OCI-LY7 (cell line): ENCODE measurements at regions not wholly inside any gene's neighbourhood (a gene's known extent, or its start where the extent isn't known, plus 50 kb on each side); places are given as distances from the start of the nearest gene placed in this dataset.

ENCODE experiments used
- BruUV-seq: library from RNA; stranded (reverse); fragments of 400-500 nt; replicated peaks from 2 replicates; lab custom pipeline; 2021; lab: Mats Ljungman, UMichigan
- CTCF ChIA-PET: fragments of 300-600 bp; sonication (Branson Sonifier 250); formaldehyde crosslinking; loops from one replicate; lab custom pipeline; 2022; ENCODE audit warnings: antibody characterized with exemption; ENCODE audit not compliant: unreplicated experiment; lab: Charles Lee
- POLR2A ChIA-PET: fragments of 300-600 bp; sonication (Branson Sonifier 250); formaldehyde crosslinking; loops from one replicate; lab custom pipeline; 2022; ENCODE audit warnings: antibody characterized with exemption; lab: Charles Lee
- DNase-seq: peaks from one replicate; pipeline ENCODE4 v3.0.0-alpha.2; 2015; ENCODE audit warnings: low spot score
- H2AFZ ChIP-seq: fragments of 200-600 bp; sonication (generic), shearing (Covaris generic); 2 replicates; pipeline ENCODE4 v1.6.1; 2014; ENCODE audit warnings: mild to moderate bottlenecking, antibody characterized with exemption, low read length, moderate library complexity
- H3K27ac ChIP-seq: fragments of 200-600 bp; sonication (generic); 2 replicates; pipeline ENCODE4 v1.5.1; 2014; ENCODE audit warnings: mixed run types, low read depth, mild to moderate bottlenecking, moderate library complexity, low read length, inconsistent platforms; ENCODE audit not compliant: poor library complexity, severe bottlenecking
- H3K36me3 ChIP-seq: fragments of 200-600 bp; sonication (generic); 2 replicates; pipeline ENCODE4 v1.6.1; 2014; ENCODE audit warnings: mild to moderate bottlenecking, antibody characterized with exemption, low read length, moderate library complexity, mixed read lengths; ENCODE audit not compliant: insufficient read depth
- H3K4me1 ChIP-seq: fragments of 200-600 bp; sonication (generic); 2 replicates; pipeline ENCODE4 v1.5.1; 2014; ENCODE audit warnings: mild to moderate bottlenecking, low read length; ENCODE audit not compliant: insufficient read depth, poor library complexity, severe bottlenecking
- H3K4me2 ChIP-seq: fragments of 200-600 bp; sonication (generic); 2 replicates; pipeline ENCODE4 v1.6.1; 2014; ENCODE audit warnings: mild to moderate bottlenecking, low read length
- H3K4me3 ChIP-seq: fragments of 200-600 bp; sonication (generic); 2 replicates; pipeline ENCODE4 v1.5.1; 2014; ENCODE audit warnings: mild to moderate bottlenecking, low read depth, low read length; ENCODE audit not compliant: poor library complexity, severe bottlenecking
- H3K79me2 ChIP-seq: fragments of 200-600 bp; sonication (generic); 2 replicates; pipeline ENCODE4 v1.6.1; 2016; ENCODE audit warnings: low read depth, mild to moderate bottlenecking, low read length, moderate library complexity, mixed read lengths; ENCODE audit not compliant: insufficient read depth
- H3K9me2 ChIP-seq: fragments of 200-600 bp; sonication (generic); 2 replicates; pipeline ENCODE4 v1.6.1; 2016; ENCODE audit warnings: mild to moderate bottlenecking, low read length, mixed read lengths; ENCODE audit not compliant: insufficient read depth
- H3K9me3 ChIP-seq: fragments of 200-600 bp; sonication (generic); 2 replicates; pipeline ENCODE4 v1.6.1; 2014; ENCODE audit warnings: mild to moderate bottlenecking, mixed run types, low read length, mixed read lengths
- H4K20me1 ChIP-seq: fragments of 200-600 bp; sonication (generic); 2 replicates; pipeline ENCODE4 v1.6.1; 2014; ENCODE audit warnings: mild to moderate bottlenecking, antibody characterized with exemption, low read length, moderate library complexity, mixed read lengths; ENCODE audit not compliant: insufficient read depth
- EZH2phosphoT487 ChIP-seq: fragments of 200-600 bp; sonication (generic); IDR thresholded peaks from 2 replicates; pipeline ENCODE4 v1.6.1; 2018; ENCODE audit warnings: low read depth, borderline replicate concordance, mild to moderate bottlenecking, mixed run types, antibody characterized with exemption, low read length, moderate library complexity, mixed read lengths
- intact Hi-C: fragments of 100-400 bp; cut with micrococcal nuclease; formaldehyde crosslinking; loops from one replicate; pipeline ENCODE4 v1.10.0; 2022; ENCODE audit not compliant: unreplicated experiment
- TF ChIP-seq, protein P1 (sequence below): fragments of 200-600 bp; sonication (generic); conservative IDR thresholded peaks from 2 replicates; pipeline ENCODE4 v1.5.1; 2014; ENCODE audit warnings: mild to moderate bottlenecking, antibody characterized with exemption, low read length, moderate library complexity, mixed read lengths

DNA sequence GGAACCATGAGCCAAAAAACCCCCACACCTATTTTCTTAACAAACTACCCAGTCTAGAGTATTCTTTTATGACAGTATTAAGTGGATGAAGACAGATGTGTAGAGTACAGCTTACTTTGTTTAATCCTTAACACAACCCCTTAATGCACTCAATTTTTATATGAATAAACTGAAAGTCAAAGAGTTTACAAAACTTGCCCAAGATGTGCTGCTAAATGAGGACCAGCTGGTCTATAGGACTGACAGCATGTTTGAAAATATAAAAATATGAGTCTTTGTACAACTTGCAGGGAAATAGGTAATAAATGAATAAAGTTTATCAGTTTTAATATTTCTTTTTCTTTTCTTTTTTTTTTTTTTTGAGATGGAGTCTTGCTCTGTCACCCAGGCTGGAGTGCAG, 102.3 kb downstream of the ZFY start:
- ChIA-PET POLR2A (interaction anchor here (1.0 to 4.4 kb wide), 4 partner anchors 15 to 50 kb away, joined by 4 to 25 read pairs (median 5); no protein-coding TSS in a partner anchor), CTCF (no interaction called here)
- no peaks in the 10 kb centered on the region for H3K9me2 ChIP-seq
- no peaks in the 10 kb centered on the region for H3K79me2 ChIP-seq
- DNase-seq: no peak
- H2AFZ ChIP-seq: no peak overlapping the region
- H3K27ac ChIP-seq: no peak overlapping the region
- no peaks in the 10 kb centered on the region for H3K36me3 ChIP-seq
- H3K4me1 ChIP-seq: peaks cover 38% of the 10 kb centered on the region
- no peaks in the 10 kb centered on the region for H3K9me3 ChIP-seq
- BruUV-seq: no TSS peak
- H4K20me1 ChIP-seq: no peaks in the 10 kb centered on the region
- H3K4me2 ChIP-seq: no peak overlapping the region
- no peak for TF ChIP-seq EZH2phosphoT487
- TF ChIP-seq, protein P1, sequence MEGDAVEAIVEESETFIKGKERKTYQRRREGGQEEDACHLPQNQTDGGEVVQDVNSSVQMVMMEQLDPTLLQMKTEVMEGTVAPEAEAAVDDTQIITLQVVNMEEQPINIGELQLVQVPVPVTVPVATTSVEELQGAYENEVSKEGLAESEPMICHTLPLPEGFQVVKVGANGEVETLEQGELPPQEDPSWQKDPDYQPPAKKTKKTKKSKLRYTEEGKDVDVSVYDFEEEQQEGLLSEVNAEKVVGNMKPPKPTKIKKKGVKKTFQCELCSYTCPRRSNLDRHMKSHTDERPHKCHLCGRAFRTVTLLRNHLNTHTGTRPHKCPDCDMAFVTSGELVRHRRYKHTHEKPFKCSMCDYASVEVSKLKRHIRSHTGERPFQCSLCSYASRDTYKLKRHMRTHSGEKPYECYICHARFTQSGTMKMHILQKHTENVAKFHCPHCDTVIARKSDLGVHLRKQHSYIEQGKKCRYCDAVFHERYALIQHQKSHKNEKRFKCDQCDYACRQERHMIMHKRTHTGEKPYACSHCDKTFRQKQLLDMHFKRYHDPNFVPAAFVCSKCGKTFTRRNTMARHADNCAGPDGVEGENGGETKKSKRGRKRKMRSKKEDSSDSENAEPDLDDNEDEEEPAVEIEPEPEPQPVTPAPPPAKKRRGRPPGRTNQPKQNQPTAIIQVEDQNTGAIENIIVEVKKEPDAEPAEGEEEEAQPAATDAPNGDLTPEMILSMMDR: no peak
- intact Hi-C loops: no loop called here
- no peak overlapping the region for H3K4me3 ChIP-seq

DNA sequence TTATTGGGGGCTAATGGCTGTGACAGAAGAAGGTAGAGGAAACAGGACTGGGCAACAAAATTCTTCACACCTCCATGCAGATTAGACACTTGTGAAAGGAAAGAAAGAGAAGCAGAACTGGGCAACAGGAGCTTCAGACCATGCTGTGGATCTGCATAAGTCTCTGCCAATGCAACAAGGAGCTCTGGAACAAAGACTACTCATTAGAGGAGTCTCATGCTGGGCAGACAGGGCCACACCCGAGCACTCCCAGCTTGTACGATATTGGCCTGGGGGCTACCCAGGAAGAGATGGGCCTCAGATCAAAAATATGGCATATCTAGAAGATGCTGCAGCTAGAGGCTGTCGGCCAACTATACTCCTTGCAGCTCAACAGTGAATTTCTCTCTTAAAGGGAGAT, 105.2 kb downstream of the ZFY start:
- no peak for TF ChIP-seq EZH2phosphoT487
- TF ChIP-seq, protein P1: no peak
- Histone ChIP-seq H3K4me2 (no peak overlapping the region), H3K9me3 (no peaks in the 10 kb centered on the region), H3K79me2 (no peaks in the 10 kb centered on the region), H3K4me1 (peaks cover 50% of the 10 kb centered on the region), H2AFZ (no peak overlapping the region), H4K20me1 (no peaks in the 10 kb centered on the region), H3K4me3 (no peak overlapping the region), H3K9me2 (no peaks in the 10 kb centered on the region), H3K27ac (peak overlapping the region; percentile 65), H3K36me3 (no peaks in the 10 kb centered on the region)
- ChIA-PET CTCF (no interaction called here), POLR2A (interaction anchor here (0.6 to 4.4 kb wide), 6 partner anchors 15 to 104 kb away, joined by 3 to 25 read pairs (median 4); no protein-coding TSS in a partner anchor)
- intact Hi-C loops: loop anchor here (5.0 kb wide), 2 partner anchors 38 to 103 kb away; partner anchors contain the start of gene ZFY
- BruUV-seq: no TSS peak
- DNase-seq: no peak

DNA sequence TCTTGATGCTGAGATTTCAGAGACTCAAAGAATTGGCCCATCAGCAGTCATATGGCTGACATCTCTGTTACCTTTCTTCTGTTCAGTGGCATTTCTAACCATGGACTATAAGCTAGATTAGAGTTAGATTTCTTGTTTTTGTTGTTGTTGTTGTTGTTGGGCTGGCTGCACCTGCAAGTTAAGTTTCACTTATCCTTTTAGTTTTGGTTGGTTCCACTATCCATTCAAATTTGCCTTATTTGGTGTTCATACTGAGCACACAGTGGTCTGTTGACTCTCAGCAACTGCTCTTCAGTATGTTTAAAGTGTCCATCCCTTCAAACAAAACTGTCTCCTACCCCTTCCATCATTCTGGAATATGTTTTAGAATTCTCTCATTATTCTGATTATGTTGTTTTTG, 106.8 kb downstream of the ZFY start:
- Histone ChIP-seq H2AFZ (no peak overlapping the region), H3K4me1 (peaks cover 43% of the 10 kb centered on the region), H3K36me3 (no peaks in the 10 kb centered on the region), H3K4me3 (no peak overlapping the region), H3K9me3 (no peaks in the 10 kb centered on the region), H3K9me2 (no peaks in the 10 kb centered on the region), H3K79me2 (no peaks in the 10 kb centered on the region), H3K27ac (peak overlapping the region; percentile 65), H3K4me2 (peak overlapping the region; percentile 36), H4K20me1 (no peaks in the 10 kb centered on the region)
- ChIA-PET POLR2A (interaction anchor here (0.5 to 1.7 kb wide), 5 partner anchors 9 to 72 kb away, joined by 3 to 5 read pairs (median 3); no protein-coding TSS in a partner anchor), CTCF (no interaction called here)
- DNase-seq: no peak
- TF ChIP-seq EZH2phosphoT487: no peak
- TF ChIP-seq, protein P1: no peak
- intact Hi-C loops: loop anchor here (2.0 to 5.0 kb wide), 3 partner anchors 19 to 105 kb away; partner anchors contain the start of gene ZFY
- BruUV-seq: no TSS peak
